Mucosa of rectum (tissue), 2 donors: ENCODE measurements at regions not wholly inside any gene's neighbourhood (a gene's known extent, or its start where the extent isn't known, plus 50 kb on each side); places are given as distances from the start of the nearest gene placed in this dataset.

ENCODE experiments used
- H3K27ac ChIP-seq, 2 donors: one replicate each; pipeline ENCODE4 v1.7.0; 2013; ENCODE audit warnings: inconsistent platforms in 2 of 2, low read depth in 2 of 2, low read length in 2 of 2
- H3K27me3 ChIP-seq, 2 donors: one replicate each; pipeline ENCODE4 v1.7.0; 2013; ENCODE audit warnings: low read length in 2 of 2; ENCODE audit not compliant: control insufficient read depth in 2 of 2, insufficient read depth in 2 of 2
- H3K36me3 ChIP-seq, 2 donors: one replicate each; pipeline ENCODE4 v1.7.0; 2013; ENCODE audit warnings: low read length in 2 of 2; ENCODE audit not compliant: control insufficient read depth in 2 of 2, insufficient read depth in 2 of 2
- H3K4me1 ChIP-seq, 2 donors: one replicate each; pipeline ENCODE4 v1.7.0; 2013; ENCODE audit warnings: low read length in 2 of 2, mild to moderate bottlenecking in 1 of 2; ENCODE audit not compliant: control insufficient read depth in 2 of 2, insufficient read depth in 2 of 2
- H3K4me3 ChIP-seq, 2 donors: one replicate each; pipeline ENCODE4 v1.7.0; 2013; ENCODE audit warnings: low read length in 2 of 2
- H3K9ac ChIP-seq, 2 donors: one replicate each; pipeline ENCODE4 v1.7.0; 2013; ENCODE audit warnings: low read length in 2 of 2, low read depth in 1 of 2, mild to moderate bottlenecking in 1 of 2
- H3K9me3 ChIP-seq, 2 donors: one replicate each; pipeline ENCODE4 v1.7.0; 2013; ENCODE audit warnings: low read length in 2 of 2; ENCODE audit not compliant: control insufficient read depth in 2 of 2
- donor health status: healthy.
- donor health status: Normal muscosa, but diverticular disease.

- Histone ChIP-seq H3K27ac (no peak overlapping the region), H3K36me3 (no peaks in the 10 kb centered on the region)
Measured at GRCh38 chr2:236632295-236633218, 62.9 kb downstream of the ACKR3 start.

GRCh38 chr2:236633219-236633570 is 63.6 kb downstream of the ACKR3 start:
- H3K4me1 ChIP-seq, result no peaks in the 10 kb centered on the region
- no peaks in the 10 kb centered on the region for H3K27me3 ChIP-seq
- no peak overlapping the region for H3K4me3 ChIP-seq
- no peak overlapping the region for H3K27ac ChIP-seq
- H3K9ac ChIP-seq, result no peak overlapping the region
- no peaks in the 10 kb centered on the region for H3K36me3 ChIP-seq
- no peaks in the 10 kb centered on the region for H3K9me3 ChIP-seq

More at GRCh38 chr2:236632295-236633218, 62.9 kb downstream of the ACKR3 start:
- Histone ChIP-seq H3K4me1 (no peaks in the 10 kb centered on the region), H3K9me3 (no peaks in the 10 kb centered on the region), H3K4me3 (no peak overlapping the region), H3K27me3 (no peaks in the 10 kb centered on the region), H3K9ac (no peak overlapping the region)

GRCh38 chr2:236633775-236634560 is 64.3 kb downstream of the ACKR3 start:
- Histone ChIP-seq H3K27ac (no peak overlapping the region), H3K9me3 (no peaks in the 10 kb centered on the region), H3K4me3 (no peak overlapping the region), H3K9ac (no peak overlapping the region), H3K27me3 (no peaks in the 10 kb centered on the region), H3K36me3 (no peaks in the 10 kb centered on the region), H3K4me1 (no peaks in the 10 kb centered on the region)

GRCh38 chr2:236636261-236636660 is 66.6 kb downstream of the ACKR3 start:
- no peak overlapping the region for H3K4me3 ChIP-seq
- no peak overlapping the region for H3K27ac ChIP-seq
- no peaks in the 10 kb centered on the region for H3K4me1 ChIP-seq
- H3K36me3 ChIP-seq, result no peaks in the 10 kb centered on the region
- no peaks in the 10 kb centered on the region for H3K27me3 ChIP-seq
- no peak overlapping the region for H3K9ac ChIP-seq
- no peaks in the 10 kb centered on the region for H3K9me3 ChIP-seq

GRCh38 chr2:236636714-236637470 is 67.3 kb downstream of the ACKR3 start:
- no peaks in the 10 kb centered on the region for H3K4me1 ChIP-seq
- H3K9me3 ChIP-seq, result no peaks in the 10 kb centered on the region
- H3K27ac ChIP-seq, result no peak overlapping the region
- H3K4me3 ChIP-seq, result no peak overlapping the region
- no peaks in the 10 kb centered on the region for H3K27me3 ChIP-seq
- no peak overlapping the region for H3K9ac ChIP-seq
- no peaks in the 10 kb centered on the region for H3K36me3 ChIP-seq

- H3K9me3 ChIP-seq, result no peaks in the 10 kb centered on the region
- H3K4me3 ChIP-seq, result no peak overlapping the region
- H3K9ac ChIP-seq, result no peak overlapping the region
- H3K36me3 ChIP-seq, result no peaks in the 10 kb centered on the region
- no peak overlapping the region for H3K27ac ChIP-seq
- no peaks in the 10 kb centered on the region for H3K27me3 ChIP-seq
- H3K4me1 ChIP-seq, result no peaks in the 10 kb centered on the region
Measured at GRCh38 chr2:236637686-236638569, 68.3 kb downstream of the ACKR3 start.

GRCh38 chr2:236638707-236639106 is 69.1 kb downstream of the ACKR3 start:
- Histone ChIP-seq H3K4me1 (no peaks in the 10 kb centered on the region), H3K4me3 (no peak overlapping the region), H3K9me3 (no peaks in the 10 kb centered on the region), H3K36me3 (no peaks in the 10 kb centered on the region), H3K27me3 (no peaks in the 10 kb centered on the region), H3K27ac (no peak overlapping the region), H3K9ac (no peak overlapping the region)

- no peaks in the 10 kb centered on the region for H3K9me3 ChIP-seq
- no peaks in the 10 kb centered on the region for H3K36me3 ChIP-seq
Measured at GRCh38 chr2:236639461-236640235, 70.0 kb downstream of the ACKR3 start.

More at GRCh38 chr2:236639461-236640235, 70.0 kb downstream of the ACKR3 start:
- H3K9ac ChIP-seq, result no peak overlapping the region
- no peaks in the 10 kb centered on the region for H3K4me1 ChIP-seq
- H3K27ac ChIP-seq, result no peak overlapping the region
- H3K4me3 ChIP-seq, result no peak overlapping the region
- H3K27me3 ChIP-seq, result no peaks in the 10 kb centered on the region
